Activated T-helper 2 cell treated with anti-CD3 and anti-CD28 coated beads, Interferon-gamma antibody, Interleukin-2, Interleukin-4, amounts not matched to agents 10 μg/mL and 5 μg/mL and 100 μg/mL, durations not matched to agents 14 hours and 24 hours and 36 hours (primary cell): ENCODE measurements at regions not wholly inside any gene's neighbourhood (a gene's known extent, or its start where the extent isn't known, plus 50 kb on each side); places are given as distances from the start of the nearest gene placed in this dataset.

ENCODE experiments used
- DNase-seq: peaks from one replicate; pipeline ENCODE4 v3.0.0; 2021; ENCODE audit warnings: low spot score
- H3K27ac Mint-ChIP-seq: one replicate; pipeline ENCODE4 v1.8.0; 2021; ENCODE audit warnings: mixed read lengths
- H3K27me3 Mint-ChIP-seq: one replicate; pipeline ENCODE4 v1.8.0; 2021; ENCODE audit warnings: low read depth, mixed read lengths
- H3K36me3 Mint-ChIP-seq: one replicate; pipeline ENCODE4 v1.8.0; 2021; ENCODE audit warnings: low read depth, mixed read lengths
- H3K4me1 Mint-ChIP-seq: one replicate; pipeline ENCODE4 v1.8.0; 2021; ENCODE audit warnings: low read depth, mixed read lengths
- H3K4me3 Mint-ChIP-seq: one replicate; pipeline ENCODE4 v1.8.0; 2021; ENCODE audit warnings: low read depth, mild to moderate bottlenecking, moderate library complexity, mixed read lengths
- H3K9me3 Mint-ChIP-seq: one replicate; pipeline ENCODE4 v1.8.0; 2021; ENCODE audit warnings: mixed read lengths
- intact Hi-C: fragments of 100-400 bp; cut with micrococcal nuclease; formaldehyde crosslinking; loops from one replicate; pipeline ENCODE4 v1.15.1; 2023

DNA sequence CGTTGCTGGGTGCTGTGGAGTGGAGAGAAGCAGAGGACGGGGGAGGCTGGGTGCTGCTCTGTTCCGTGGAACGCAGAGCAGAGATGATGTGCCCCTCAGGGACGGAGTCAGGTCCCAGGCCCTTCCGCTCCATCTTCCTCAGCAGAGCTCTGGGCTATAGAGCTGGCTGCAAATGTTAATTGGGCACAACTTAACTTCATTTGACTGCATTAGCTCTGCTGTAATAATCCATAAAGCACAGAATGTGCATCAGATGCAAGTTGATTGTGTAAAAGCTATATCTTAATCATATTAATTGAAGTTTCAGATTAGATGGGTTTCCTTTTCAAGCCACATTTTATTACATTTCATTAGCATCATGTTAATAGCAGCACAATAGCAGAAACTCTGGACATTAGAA, 212.6 kb downstream of the ABCC12 start:
- DNase-seq: no peak
- no peak overlapping the region for H3K27ac Mint-ChIP-seq
- no peaks in the 10 kb centered on the region for H3K9me3 Mint-ChIP-seq
- no peaks in the 10 kb centered on the region for H3K4me1 Mint-ChIP-seq
- no peaks in the 10 kb centered on the region for H3K36me3 Mint-ChIP-seq
- intact Hi-C loops: no loop called here
- H3K27me3 Mint-ChIP-seq: no peaks in the 10 kb centered on the region
- no peak overlapping the region for H3K4me3 Mint-ChIP-seq

DNA sequence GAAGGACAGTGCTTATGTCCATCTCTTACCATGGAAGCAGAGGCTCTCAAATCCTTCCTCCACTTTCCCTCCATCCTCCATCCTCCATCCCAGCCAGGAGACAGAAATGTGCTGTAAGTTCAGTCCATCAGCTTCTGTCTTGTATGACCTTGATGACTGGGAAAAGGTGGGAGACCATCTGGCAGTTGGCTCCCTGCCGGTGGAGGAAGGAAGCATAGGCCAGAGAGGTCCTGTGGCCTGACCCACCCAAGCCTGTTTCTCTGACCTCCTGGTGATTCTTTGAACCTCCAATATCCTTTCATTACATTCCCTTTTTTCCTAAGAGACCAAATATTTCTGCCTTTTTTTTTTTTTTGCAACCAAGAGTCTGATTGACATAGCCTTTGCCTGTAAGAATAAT, 215.3 kb downstream of the ABCC12 start:
- intact Hi-C loops: no loop called here
- H3K4me3 Mint-ChIP-seq: no peak overlapping the region
- H3K9me3 Mint-ChIP-seq: no peaks in the 10 kb centered on the region
- H3K27me3 Mint-ChIP-seq: no peaks in the 10 kb centered on the region
- H3K27ac Mint-ChIP-seq: no peak overlapping the region
- H3K36me3 Mint-ChIP-seq: no peaks in the 10 kb centered on the region
- no peak for DNase-seq
- no peaks in the 10 kb centered on the region for H3K4me1 Mint-ChIP-seq

- no peaks in the 10 kb centered on the region for H3K27me3 Mint-ChIP-seq
- DNase-seq: no peak
- no peaks in the 10 kb centered on the region for H3K9me3 Mint-ChIP-seq
- intact Hi-C loops: no loop called here
- no peaks in the 10 kb centered on the region for H3K36me3 Mint-ChIP-seq
- H3K4me3 Mint-ChIP-seq: no peak overlapping the region
- H3K27ac Mint-ChIP-seq: no peak overlapping the region
- H3K4me1 Mint-ChIP-seq: no peaks in the 10 kb centered on the region
These were observed 216.1 kb downstream of the ABCC12 start for GRCh38 chr16:47939680-47940079.

- Mint-ChIP-seq H3K36me3 (no peaks in the 10 kb centered on the region), H3K9me3 (no peaks in the 10 kb centered on the region), H3K27me3 (no peaks in the 10 kb centered on the region), H3K4me3 (no peak overlapping the region), H3K4me1 (no peaks in the 10 kb centered on the region), H3K27ac (no peak overlapping the region)
- intact Hi-C loops: no loop called here
- no peak for DNase-seq
These were observed 217.5 kb downstream of the ABCC12 start for GRCh38 chr16:47938272-47938671.

GRCh38 chr16:47928008-47928407, 227.8 kb downstream of the ABCC12 start:
- no peak overlapping the region for H3K4me3 Mint-ChIP-seq

DNA sequence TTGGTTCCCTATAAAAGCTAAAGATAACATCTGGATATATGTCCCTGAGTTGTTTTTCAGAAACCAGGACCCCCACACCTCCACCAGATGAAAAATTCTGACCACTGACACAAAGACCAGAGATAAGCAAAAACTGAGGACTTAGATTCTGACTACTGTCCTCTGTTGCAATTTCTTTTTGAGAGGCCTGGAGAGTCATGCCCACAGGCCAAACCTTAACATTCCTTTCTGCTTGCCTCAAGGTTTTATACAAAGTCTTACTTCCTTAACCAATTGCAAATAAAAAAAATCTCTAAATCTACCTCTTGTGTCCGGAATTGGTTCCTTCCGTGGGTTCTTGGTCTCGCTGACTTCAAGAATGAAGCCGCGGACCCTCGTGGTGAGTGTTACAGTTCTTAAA, 228.5 kb downstream of the ABCC12 start:
- no peaks in the 10 kb centered on the region for H3K36me3 Mint-ChIP-seq
- no peak overlapping the region for H3K4me3 Mint-ChIP-seq

More at GRCh38 chr16:47928008-47928407, 227.8 kb downstream of the ABCC12 start:
- no peaks in the 10 kb centered on the region for H3K4me1 Mint-ChIP-seq
- no peaks in the 10 kb centered on the region for H3K9me3 Mint-ChIP-seq
- H3K27ac Mint-ChIP-seq: no peak overlapping the region
- no peaks in the 10 kb centered on the region for H3K36me3 Mint-ChIP-seq
- intact Hi-C loops: no loop called here
- DNase-seq: no peak
- no peaks in the 10 kb centered on the region for H3K27me3 Mint-ChIP-seq

DNA sequence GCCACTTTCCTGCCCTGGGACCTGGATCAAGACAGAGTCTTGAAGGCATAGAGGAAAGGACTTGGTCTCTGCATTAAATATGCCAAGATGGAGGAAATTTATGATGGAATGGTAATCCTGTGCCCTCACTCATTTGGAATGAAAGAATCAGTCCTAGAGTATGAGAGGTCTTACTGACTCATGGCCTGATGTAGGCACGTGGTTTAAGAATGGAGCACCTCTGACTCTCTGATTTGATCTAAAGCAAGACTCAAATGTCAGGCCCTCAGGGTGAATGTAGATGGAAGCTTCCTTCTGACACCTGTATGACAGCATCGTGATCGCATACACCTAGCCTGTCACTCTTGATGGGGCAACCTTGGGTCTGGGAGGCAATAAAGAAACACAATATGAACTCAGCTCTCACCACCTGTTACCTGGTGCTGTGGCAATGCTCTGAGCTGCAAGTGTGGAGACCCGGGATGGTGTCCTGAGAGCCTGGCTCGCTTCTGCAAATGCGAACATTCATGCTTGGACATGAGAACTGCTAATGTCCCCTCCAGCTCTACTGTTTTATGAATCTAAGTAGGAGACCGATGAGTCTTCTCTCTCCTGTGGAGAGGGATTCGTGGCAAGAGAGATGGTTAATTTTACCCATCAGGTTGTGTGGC, 229.9 kb downstream of the ABCC12 start:
- no peak for DNase-seq
- Mint-ChIP-seq H3K27me3 (no peaks in the 10 kb centered on the region), H3K4me1 (no peaks in the 10 kb centered on the region), H3K36me3 (no peaks in the 10 kb centered on the region), H3K4me3 (no peak overlapping the region), H3K9me3 (no peaks in the 10 kb centered on the region), H3K27ac (no peak overlapping the region)
- intact Hi-C loops: no loop called here

More for the DNA sequence above, 228.5 kb downstream of the ABCC12 start:
- Mint-ChIP-seq H3K27me3 (no peaks in the 10 kb centered on the region), H3K27ac (no peak overlapping the region), H3K9me3 (no peaks in the 10 kb centered on the region), H3K4me1 (no peaks in the 10 kb centered on the region)
- intact Hi-C loops: no loop called here
- no peak for DNase-seq

DNA sequence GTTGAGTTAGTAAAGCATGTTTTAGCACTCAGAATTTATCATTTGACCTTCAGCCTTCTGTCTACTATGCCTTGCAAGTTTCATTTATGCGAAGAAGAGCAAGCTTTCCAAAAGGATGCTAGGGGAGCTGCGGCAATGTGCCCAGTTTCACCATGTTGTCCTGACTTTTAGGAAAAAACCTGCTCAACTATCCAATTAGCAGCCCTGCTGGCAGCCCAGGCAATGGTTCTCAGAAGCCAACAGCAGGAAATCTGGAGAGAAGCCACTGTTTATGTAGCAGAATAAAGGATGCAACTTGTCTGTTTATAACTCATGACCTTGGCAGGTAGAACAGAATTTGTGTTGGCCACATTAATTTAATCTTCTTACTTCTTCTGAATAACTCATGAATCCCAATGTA, 230.8 kb downstream of the ABCC12 start:
- no peaks in the 10 kb centered on the region for H3K9me3 Mint-ChIP-seq

GRCh38 chr16:47921535-47921934, 234.3 kb downstream of the ABCC12 start:
- H3K4me3 Mint-ChIP-seq: no peak overlapping the region
- H3K27me3 Mint-ChIP-seq: no peaks in the 10 kb centered on the region
- DNase-seq: no peak
- no peaks in the 10 kb centered on the region for H3K36me3 Mint-ChIP-seq
- H3K9me3 Mint-ChIP-seq: no peaks in the 10 kb centered on the region
- no peak overlapping the region for H3K27ac Mint-ChIP-seq
- no peaks in the 10 kb centered on the region for H3K4me1 Mint-ChIP-seq
- intact Hi-C loops: no loop called here

More for the DNA sequence above, 230.8 kb downstream of the ABCC12 start:
- Mint-ChIP-seq H3K27ac (no peak overlapping the region), H3K36me3 (no peaks in the 10 kb centered on the region), H3K4me1 (no peaks in the 10 kb centered on the region), H3K4me3 (no peak overlapping the region), H3K27me3 (no peaks in the 10 kb centered on the region)
- intact Hi-C loops: no loop called here
- DNase-seq: no peak

GRCh38 chr16:47920709-47921108, 235.1 kb downstream of the ABCC12 start:
- Mint-ChIP-seq H3K27me3 (no peaks in the 10 kb centered on the region), H3K9me3 (no peaks in the 10 kb centered on the region), H3K4me1 (no peaks in the 10 kb centered on the region), H3K36me3 (no peaks in the 10 kb centered on the region), H3K4me3 (no peak overlapping the region), H3K27ac (no peak overlapping the region)
- intact Hi-C loops: no loop called here
- no peak for DNase-seq

DNA sequence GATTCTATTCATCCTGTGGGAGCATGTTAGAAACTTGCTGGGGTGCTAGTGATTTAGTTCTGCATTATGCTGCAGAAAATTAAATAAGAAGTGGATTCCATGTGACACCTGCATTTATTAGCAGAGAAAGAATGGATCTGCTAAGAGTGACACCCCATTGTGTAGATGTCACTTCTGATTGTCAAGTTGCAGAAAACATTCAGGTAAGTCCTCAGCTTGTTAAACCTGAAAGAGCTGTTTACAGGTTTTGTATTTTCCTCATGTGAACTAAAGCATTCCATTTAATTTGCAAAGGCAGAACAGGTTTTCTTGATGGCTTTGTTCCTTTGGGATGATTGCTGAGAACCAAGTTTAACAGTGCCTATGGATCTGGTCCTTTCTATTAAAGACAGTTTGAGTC, 238.7 kb downstream of the ABCC12 start:
- intact Hi-C loops: no loop called here
- Mint-ChIP-seq H3K27me3 (no peaks in the 10 kb centered on the region), H3K36me3 (no peaks in the 10 kb centered on the region), H3K4me3 (no peak overlapping the region), H3K4me1 (no peaks in the 10 kb centered on the region), H3K27ac (no peak overlapping the region), H3K9me3 (no peaks in the 10 kb centered on the region)
- no peak for DNase-seq

- H3K36me3 Mint-ChIP-seq: no peaks in the 10 kb centered on the region
- no peaks in the 10 kb centered on the region for H3K27me3 Mint-ChIP-seq
- intact Hi-C loops: no loop called here
- no peaks in the 10 kb centered on the region for H3K4me1 Mint-ChIP-seq
- no peak overlapping the region for H3K27ac Mint-ChIP-seq
- H3K4me3 Mint-ChIP-seq: no peak overlapping the region
- no peak for DNase-seq
- no peaks in the 10 kb centered on the region for H3K9me3 Mint-ChIP-seq
These were observed 239.5 kb downstream of the ABCC12 start for GRCh38 chr16:47916266-47916665.

DNA sequence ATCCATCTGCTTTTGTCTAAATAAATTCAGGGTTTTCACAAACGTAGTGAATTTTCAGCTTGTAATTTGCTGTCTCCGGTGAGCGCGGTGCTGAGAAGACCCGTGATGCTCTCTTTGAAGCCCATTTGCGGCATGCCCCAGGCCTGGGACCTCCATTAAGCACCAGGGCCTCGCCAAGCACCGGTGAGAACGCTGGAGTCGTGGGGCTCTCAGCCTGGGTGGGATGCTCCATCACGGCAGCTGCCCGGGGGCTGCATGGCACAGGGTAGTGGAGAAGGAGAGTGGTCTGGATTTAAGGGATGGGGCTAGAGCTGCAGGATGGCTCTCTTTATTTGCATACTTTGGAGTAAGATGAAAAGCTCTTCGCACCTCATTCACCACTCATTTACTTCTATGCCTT, 248.7 kb downstream of the ABCC12 start:
- DNase-seq: no peak
- Mint-ChIP-seq H3K27me3 (no peaks in the 10 kb centered on the region), H3K4me3 (no peak overlapping the region), H3K4me1 (no peaks in the 10 kb centered on the region), H3K27ac (no peak overlapping the region), H3K36me3 (no peaks in the 10 kb centered on the region), H3K9me3 (no peaks in the 10 kb centered on the region)
- intact Hi-C loops: no loop called here

DNA sequence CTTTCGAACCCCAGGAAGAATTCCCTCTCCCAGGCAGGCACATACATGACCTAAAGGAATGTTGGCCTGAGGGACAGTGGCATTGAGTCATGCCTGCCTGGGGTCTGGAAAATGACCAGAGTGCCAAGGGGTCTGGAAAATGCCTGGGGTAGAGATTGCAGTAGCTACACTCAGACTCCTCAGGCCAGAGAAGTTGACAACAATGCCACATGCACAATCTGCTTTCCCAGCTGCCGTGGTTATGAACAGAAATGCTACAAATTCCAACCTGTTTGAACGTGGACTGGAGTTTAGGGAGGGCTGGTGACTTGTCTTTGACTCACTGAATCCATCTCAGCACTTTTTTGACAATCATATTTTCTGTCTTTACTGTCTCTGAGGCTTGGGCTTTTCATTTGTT, 250.0 kb downstream of the ABCC12 start:
- DNase-seq: no peak
- H3K4me3 Mint-ChIP-seq: no peak overlapping the region

More for the DNA sequence above, 250.0 kb downstream of the ABCC12 start:
- Mint-ChIP-seq H3K36me3 (no peaks in the 10 kb centered on the region), H3K4me1 (no peaks in the 10 kb centered on the region), H3K9me3 (no peaks in the 10 kb centered on the region), H3K27me3 (no peaks in the 10 kb centered on the region), H3K27ac (no peak overlapping the region)
- intact Hi-C loops: no loop called here
